Lung microvascular endothelial cell (primary cell): ENCODE measurements at regions not wholly inside any gene's neighbourhood (a gene's known extent, or its start where the extent isn't known, plus 50 kb on each side); places are given as distances from the start of the nearest gene placed in this dataset.

Source experiments
- DNase-seq, 2 donors: peaks; one replicate each; pipeline versions ENCODE4 v3.0.0 to v3.0.0-alpha.2; 2010; ENCODE audit warnings: low read depth in 2 of 2

DNA sequence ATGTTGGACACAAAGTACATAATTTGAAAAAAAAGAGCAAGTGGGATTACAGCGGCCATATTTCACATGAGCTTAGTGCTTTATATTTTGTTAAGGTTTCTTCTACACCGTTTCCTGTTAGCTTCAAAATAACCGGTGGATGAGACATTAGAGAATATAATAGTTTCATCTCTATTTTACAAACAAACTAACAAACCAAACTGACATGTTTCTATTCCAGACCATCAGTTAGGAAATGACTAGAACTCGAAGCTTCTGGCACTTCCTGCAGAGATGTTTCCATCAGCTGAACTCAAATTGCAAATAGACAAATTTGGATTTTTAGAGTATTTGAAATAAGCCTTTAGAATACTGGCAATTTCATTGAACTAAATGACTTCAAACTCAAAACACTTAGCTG, 86.5 kb downstream of the MTRR start:
- DNase-seq, result no peak

DNA sequence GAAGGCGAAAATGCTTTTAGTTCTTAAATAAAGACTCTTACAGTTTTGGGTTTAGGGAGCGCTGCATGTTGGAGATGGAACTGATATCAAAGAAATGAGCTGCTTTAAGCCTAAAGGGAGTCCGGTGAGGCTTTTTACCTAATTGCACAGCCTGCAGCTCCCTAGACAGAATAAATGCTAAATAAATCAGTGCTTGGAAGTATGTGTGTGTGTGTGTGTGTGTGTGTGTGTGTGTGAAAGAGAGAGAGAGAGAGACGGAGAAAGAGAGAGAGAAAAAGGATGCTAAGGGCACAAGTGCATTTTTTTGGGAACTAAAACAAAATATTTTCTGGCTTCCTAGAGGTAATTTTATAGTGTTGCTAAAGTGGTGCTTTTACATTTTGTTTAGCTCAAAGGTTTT, 88.4 kb downstream of the MTRR start:
- DNase-seq, result no peak

DNA sequence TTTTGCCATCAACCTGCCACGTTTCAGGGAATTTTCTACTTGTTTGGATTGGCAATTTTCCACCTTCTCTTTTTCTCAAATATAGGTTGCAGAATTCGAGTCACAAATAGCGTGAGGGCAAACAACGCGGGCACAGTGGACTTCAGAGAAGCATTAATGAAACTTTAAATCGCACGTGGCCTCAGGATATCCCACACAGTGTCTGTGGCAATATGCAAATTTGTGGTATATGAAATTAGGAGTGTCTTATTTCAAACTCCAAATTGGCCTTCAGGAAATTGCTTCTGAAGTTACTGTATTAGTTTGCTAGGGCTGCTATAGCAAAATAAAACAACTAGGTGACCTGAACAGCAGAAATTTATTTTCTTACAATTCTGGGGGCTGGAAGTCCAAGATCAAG, 91.2 kb downstream of the MTRR start:
- DNase-seq, result no peak

GRCh38 chr5:7961540-7961939, 92.6 kb downstream of the MTRR start:
- DNase-seq, result no peak

DNA sequence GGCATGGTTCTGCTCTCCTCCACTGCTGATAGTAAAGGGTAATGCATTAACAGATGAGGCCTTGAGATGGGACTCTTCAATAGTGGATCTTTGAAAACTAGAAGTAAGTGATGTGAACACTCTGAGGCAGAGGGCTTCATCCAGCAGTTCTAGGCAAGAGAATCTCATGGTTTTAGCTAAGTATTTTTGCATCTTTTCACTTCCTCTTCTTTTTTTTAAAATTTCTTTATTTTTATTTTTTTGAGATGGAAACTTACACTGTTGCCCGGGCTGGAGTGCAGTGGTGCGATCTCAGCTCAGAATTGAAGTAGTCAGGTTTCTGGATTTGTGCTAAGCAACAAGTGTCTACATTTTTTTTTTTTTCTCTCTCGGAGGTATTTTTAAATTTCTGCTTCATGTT, 101.9 kb downstream of the MTRR start:
- no peak for DNase-seq

DNA sequence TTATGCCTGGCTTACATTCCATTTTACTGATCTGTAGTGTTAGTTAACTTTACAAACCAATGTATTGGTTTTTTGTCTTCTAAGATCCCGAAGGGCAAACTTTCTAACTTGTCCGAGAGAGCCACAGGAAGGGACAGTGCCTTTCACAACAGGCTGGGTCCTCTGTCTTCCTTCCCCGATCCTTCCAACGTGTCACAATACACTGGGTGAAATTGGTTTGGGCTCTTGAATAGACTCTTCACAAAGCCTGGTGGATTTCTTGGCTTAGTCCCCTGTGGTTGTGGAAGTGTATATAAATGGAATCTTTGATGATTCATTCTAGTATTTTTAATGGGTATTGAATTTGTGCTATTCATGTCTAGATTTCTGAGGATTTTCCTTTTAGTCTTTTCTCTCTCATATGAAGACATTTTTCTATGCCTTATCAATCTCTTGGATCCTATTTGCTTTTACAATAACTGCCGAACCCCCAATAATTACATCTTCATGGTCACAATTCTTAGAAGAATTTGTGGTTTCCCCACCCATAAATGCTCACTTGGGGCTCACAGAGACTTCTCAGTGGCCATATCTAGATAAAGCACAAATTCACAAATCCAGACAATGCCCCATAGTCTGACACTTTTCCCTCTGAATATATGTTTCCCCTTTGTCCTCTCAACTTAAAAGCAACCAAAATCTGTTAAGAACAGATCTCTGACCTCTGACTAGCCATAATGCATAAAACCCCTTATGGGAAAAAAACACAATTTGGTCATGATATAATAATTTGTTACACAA, 107.7 kb downstream of the MTRR start:
- DNase-seq, result no peak

DNA sequence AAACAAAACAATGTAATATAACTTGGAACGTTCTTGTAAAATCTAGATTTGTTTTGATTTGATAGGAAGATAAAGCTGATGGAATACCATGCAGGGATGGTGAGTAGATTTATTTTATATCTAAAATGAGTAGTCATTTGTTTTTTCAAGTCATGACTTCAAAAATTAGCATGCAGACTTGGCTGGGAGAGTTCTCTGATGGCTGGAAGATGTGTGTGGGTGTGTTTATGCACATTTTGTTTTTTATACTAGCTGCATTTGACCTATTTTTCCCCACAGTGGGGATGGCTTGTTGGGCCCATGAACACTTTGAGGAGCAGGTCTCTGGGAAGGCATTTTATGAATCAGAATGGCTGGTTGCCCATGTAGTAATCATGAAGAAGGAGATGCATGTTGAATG, 109.2 kb downstream of the MTRR start:
- no peak for DNase-seq

DNA sequence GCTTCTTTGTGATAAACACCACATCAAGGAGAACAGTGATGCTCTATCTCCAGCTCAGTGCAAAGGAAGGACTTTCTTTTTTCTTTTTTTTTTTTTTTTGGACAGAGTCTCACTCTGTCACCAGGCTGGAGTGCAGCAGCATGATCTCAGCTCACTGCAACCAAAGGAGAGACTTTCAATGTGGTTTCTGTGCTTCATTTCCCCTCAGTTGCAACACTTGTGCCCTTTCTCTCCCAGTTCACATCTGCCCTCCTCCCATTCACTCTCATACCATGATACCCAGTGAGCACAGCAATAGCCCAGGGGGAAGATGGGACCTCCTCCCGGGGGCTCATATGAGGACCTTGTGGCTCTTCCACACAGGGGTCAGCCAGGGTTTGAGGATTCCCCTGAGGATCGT, 110.0 kb downstream of the MTRR start:
- DNase-seq, result no peak

GRCh38 chr5:7980881-7981280, 111.9 kb downstream of the MTRR start:
- no peak for DNase-seq

- DNase-seq, result no peak
Measured at GRCh38 chr5:7983433-7983832, 114.5 kb downstream of the MTRR start.

GRCh38 chr5:7991125-7991821, 122.3 kb downstream of the MTRR start:
- DNase-seq, result no peak

DNA sequence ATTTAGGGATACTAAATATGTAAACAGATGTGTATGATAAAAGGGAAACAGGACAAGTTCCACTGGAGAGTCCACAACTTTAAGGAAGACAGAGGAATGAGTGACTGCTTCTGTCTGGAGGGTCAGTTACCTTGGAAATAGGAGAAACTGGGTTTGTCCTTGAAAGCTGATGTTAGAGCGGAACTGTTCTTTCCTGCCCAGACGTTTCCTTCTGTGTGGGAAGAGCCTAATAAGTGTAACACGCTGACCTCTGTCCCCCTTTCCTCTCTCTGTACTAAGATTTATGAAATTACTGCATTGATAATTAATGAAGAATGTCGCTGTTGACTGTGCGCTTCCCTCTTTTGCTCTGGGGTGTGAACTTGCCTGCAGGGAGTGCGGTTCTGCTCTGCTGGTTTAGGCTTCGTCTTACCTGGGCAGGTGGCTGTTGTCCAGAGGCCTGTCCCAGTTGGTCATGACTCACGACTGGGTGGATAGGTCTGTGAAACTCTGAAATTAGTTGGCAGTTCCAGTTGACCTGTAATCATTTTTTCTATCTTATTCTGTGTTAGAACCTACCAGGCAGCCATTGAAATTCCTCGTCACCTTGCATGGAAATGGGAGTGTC, 126.8 kb downstream of the MTRR start:
- DNase-seq, result no peak

DNA sequence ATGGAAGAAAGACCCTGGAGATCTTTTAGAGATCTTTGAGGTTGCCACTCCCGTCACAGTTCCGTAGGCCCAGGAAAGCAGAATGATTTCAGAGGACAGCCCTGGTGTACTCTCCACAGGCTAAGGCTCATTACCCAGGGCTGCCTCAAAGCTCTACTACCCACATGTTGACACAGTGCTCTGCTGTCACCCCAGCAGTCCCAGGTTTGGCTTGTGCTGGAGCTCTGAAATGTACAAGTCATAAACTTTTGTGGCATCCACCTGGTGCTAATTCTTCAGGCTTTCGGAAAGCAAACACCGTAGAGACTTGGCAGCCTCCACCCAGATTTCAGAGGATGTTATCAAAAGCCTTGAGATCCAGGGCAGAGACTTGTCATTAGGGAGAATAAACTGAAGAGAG, 136.5 kb downstream of the MTRR start:
- no peak for DNase-seq

DNA sequence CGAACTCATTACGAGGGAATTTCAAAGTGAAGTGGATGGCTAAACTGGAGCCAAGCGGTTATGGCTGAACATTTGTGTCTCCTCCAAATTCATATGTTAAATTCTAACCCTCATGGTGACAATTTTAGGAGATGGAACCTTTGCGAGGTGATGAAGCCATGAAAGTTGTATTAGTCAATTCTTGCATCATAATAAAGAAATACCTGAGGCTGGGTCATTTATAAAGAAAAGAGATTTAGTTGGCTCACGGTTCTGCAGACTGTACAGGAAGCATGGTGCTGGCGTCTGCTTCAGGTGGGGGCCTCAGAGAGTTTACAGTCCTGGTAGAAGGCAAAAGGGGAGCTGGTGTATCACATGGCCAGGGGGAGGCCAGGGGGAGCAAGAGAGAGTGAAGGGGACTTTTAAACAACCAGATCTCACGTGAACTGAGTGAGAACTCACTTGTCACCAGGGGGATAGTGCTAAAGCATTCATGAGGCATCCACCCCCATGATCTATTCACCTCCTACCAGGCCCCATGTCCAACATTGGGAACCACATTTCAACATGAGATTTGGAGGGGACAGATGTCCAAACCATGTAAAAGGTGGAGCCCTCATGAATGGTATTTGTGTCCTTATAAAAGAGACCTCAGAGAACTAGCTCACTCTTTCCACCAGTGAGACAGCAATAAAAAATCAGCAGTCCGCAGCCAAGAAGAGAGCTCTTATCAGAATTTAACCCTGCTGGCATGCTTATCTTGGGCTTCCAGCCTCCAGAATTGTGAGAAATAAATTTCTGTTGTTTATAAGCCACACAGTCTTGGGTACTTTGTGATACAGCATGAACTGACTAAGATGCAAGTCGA, 143.4 kb downstream of the MTRR start:
- DNase-seq, result no peak

DNA sequence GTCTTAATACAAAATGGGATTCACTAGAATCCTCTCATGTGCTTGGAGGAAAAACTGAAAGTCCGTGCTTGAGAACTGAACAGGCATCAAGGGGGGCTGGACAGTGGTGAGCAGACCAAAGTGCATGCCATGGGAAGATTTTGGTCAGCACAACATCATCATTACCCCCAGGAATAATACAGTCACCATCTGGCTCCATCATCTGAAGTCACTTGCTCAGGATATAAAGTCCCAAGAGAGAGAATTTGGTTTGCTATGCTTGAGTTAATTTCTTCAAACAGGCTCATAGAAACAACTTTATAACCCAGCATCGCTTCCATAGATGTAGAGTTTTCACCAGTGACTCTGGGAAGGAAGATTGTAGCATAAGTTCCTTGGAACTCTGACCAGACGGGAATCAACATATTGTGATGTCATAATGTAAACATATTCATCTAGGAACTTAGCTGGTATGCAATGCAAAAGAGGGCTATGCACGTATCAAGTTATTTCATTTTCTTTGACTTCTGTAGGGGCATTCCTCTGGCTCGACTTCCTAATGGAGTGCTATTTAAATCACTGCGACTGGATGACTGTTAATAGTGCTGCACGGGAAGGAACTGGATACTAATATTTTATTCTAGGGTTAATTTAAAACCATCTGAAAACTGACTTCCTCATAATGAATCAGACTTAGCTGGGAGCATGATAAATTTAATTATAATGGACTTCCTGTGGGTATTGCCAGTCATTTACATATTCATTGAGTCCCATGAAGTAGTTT, 145.2 kb downstream of the MTRR start:
- no peak for DNase-seq

GRCh38 chr5:8019719-8020218, 150.8 kb downstream of the MTRR start:
- no peak for DNase-seq

- DNase-seq, result no peak
Measured at GRCh38 chr5:8020861-8021514, 152.0 kb downstream of the MTRR start.

- no peak for DNase-seq
Measured at GRCh38 chr5:8028243-8028642, 159.3 kb downstream of the MTRR start.

GRCh38 chr5:8033261-8033660, 164.3 kb downstream of the MTRR start:
- DNase-seq, result no peak

GRCh38 chr5:8034852-8035251, 165.9 kb downstream of the MTRR start:
- no peak for DNase-seq

- no peak for DNase-seq
Measured at GRCh38 chr5:8048920-8049319, 180.0 kb downstream of the MTRR start.
